ENCODE measurements at regions not wholly inside any gene's neighbourhood (a gene's known extent, or its start where the extent isn't known, plus 50 kb on each side); places are given as distances from the start of the nearest gene placed in this dataset.

DNA sequence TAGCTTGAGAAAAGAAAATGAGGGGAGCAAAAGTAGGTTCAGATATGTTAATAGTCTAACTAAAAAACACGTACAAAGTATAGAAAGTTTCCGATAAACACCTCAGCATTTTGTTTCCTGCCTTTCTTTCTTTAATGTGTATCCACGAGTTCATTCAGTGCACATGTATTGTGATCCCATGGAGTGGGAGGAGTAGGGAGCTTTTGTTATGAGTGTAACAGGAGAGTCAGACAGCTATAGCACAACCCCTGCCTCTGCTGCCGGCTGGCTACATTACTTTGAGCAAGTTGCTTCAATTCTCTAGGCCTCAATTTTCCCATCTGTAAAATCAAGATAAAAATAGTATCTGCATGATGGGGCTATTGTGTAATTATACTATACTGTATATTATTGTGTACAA, 249.2 kb upstream of the FIGN start:
- Histone ChIP-seq H4K8ac (ENCODE audit: extremely low read depth, insufficient read depth, low read length) (no peak overlapping the region), H4K91ac (replicated peaks; ENCODE audit: insufficient read length, low read length) (no peak overlapping the region), H2BK12ac (ENCODE audit: low read depth, low read length) (no peak overlapping the region), H3K9ac (replicated peaks in 1 of 4; ENCODE audit: extremely low read depth in 1 of 4, low read depth in 3 of 4, low read length in 3 of 4) (no peak overlapping the region), H3K4me1 (replicated peaks in 1 of 4; ENCODE audit: control insufficient read depth in 3 of 4, insufficient read depth in 4 of 4, low read length in 3 of 4) (no peaks in the 10 kb centered on the region), H3K23ac (ENCODE audit: insufficient read length) (no peak overlapping the region), H3K4ac (replicated peaks; ENCODE audit: insufficient read length, low read depth, low read length) (no peak overlapping the region), H3K4me3 (ENCODE audit: extremely low read depth in 1 of 4, insufficient read depth in 2 of 4, low read depth in 3 of 4, low read length in 4 of 4) (no peak overlapping the region), H3K56ac (replicated peaks; ENCODE audit: insufficient read length, low read depth, low read length) (no peak overlapping the region), H3K27me3 (replicated peaks in 1 of 4; ENCODE audit: control insufficient read depth in 3 of 4, extremely low read depth in 1 of 4, insufficient read depth in 3 of 4, low read length in 3 of 4) (no peaks in the 10 kb centered on the region), H3K36me3 (ENCODE audit: control insufficient read depth in 2 of 4, insufficient read depth in 4 of 4, low read length in 3 of 4) (no peaks in the 10 kb centered on the region), H2BK120ac (replicated peaks; ENCODE audit: low read depth, low read length) (no peak overlapping the region), H2BK20ac (ENCODE audit: low read length) (no peak overlapping the region), H2AFZ (ENCODE audit: low read length) (no peak overlapping the region), H3K18ac (ENCODE audit: extremely low read depth, low read length) (no peak overlapping the region), H4K20me1 (replicated peaks in 1 of 2; ENCODE audit: control insufficient read depth in 1 of 2, insufficient read depth in 2 of 2, low read length in 2 of 2) (no peaks in the 10 kb centered on the region), H3K4me2 (ENCODE audit: insufficient read depth in 1 of 2, low read depth in 2 of 2, low read length in 2 of 2) (no peak overlapping the region), H2BK5ac (ENCODE audit: low read depth, low read length) (no peak overlapping the region), H3K79me2 (ENCODE audit: control insufficient read depth in 1 of 2, insufficient read depth in 2 of 2, low read length in 2 of 2) (no peaks in the 10 kb centered on the region), H3K9me3 (ENCODE audit: insufficient read depth in 2 of 2, low read depth in 1 of 2, low read length in 1 of 2) (no peaks in the 10 kb centered on the region), H3K23me2 (ENCODE audit: low read depth, low read length) (no peaks in the 10 kb centered on the region; the same call in 1 of the 2 replicates), H3K14ac (ENCODE audit: insufficient read length) (no peak overlapping the region), H2BK15ac (ENCODE audit: low read length) (no peak overlapping the region), H3K79me1 (ENCODE audit: low read depth, low read length) (no peaks in the 10 kb centered on the region), H2AK5ac (ENCODE audit: low read depth, low read length) (no peak overlapping the region), H3K27ac (ENCODE audit: low read depth, low read length) (no peak overlapping the region), H4K5ac (ENCODE audit: insufficient read length, low read depth, low read length) (no peak overlapping the region)
- ChIA-PET CTCF (ENCODE audit: partially characterized antibody) (interaction anchor here (1.0 to 1.1 kb wide), 2 partner anchors 22 to 803 kb away, joined by 3 to 4 read pairs; no protein-coding TSS in a partner anchor), POLR2A (ENCODE audit: partially characterized antibody) (no interaction called here)
- DNase-seq (ENCODE audit: low read depth in 1 of 2, low spot score in 2 of 2) (no peak), FAIRE-seq (no peak)
- 84% methylated on average over 4 of the region's 4 CpGs; no CpG with 5 or more reads in 1 of the 2 experiments for WGBS, 2 experiments (ENCODE audit: extremely low coverage in 1 of 2, insufficient coverage in 1 of 2, insufficient read length in 1 of 2, insufficient replicate concordance in 2 of 2, low coverage in 1 of 2, low lambda C conversion rate in 2 of 2, missing lambda C conversion rate in 1 of 2)
- TF ChIP-seq CBX8 (IDR thresholded peaks at IDR 0.05; ENCODE audit: borderline replicate concordance, low read depth, low read length), result no peak
- no peak for TF ChIP-seq HDAC6 (IDR thresholded peaks at IDR 0.05; ENCODE audit: low read depth, low read length)
- no peak for TF ChIP-seq NRF1 (IDR thresholded peaks at IDR 0.05; ENCODE audit: low read depth, low read length)
- TF ChIP-seq YY1 (IDR thresholded peaks at IDR 0.05; ENCODE audit: low read depth, low read length), result no peak
- TF ChIP-seq POU5F1 (IDR thresholded peaks at IDR 0.05; ENCODE audit: low read depth, low read length), result no peak

Data from H1 (cell line).